ENCODE measurements at regions not wholly inside any gene's neighbourhood (a gene's known extent, or its start where the extent isn't known, plus 50 kb on each side); places are given as distances from the start of the nearest gene placed in this dataset.

DNA sequence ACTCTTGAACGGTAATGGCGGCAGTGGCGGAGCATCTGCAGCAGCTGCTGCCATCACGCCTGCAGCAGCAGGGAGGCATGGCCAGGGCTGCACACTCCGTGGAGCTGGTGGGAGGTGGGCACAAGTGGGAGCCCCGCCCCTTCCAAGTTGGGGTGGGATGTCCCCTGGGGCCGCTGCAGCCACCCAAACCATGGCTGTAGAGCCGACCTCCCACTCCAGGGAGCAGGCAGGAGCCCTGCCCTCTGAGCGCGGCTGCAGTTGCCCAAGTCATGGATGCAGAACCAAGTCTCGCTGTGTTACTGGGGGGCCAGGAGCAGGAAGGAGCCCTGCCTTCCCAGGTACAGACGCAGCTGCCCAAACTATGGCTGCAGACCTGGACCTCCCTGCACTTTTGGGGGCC lies 215.3 kb upstream of the VLDLR start:
- Histone ChIP-seq H3K9me3 (ENCODE audit: control insufficient read depth, insufficient read depth, low read length) (0 out of 2 replicates have a peak, but pooled peaks cover 1% of the 10 kb centered on the region), H3K4me3 (ENCODE audit: low read length) (no peak overlapping the region), H3K36me3 (ENCODE audit: control insufficient read depth, insufficient read depth, low read length) (no peaks in the 10 kb centered on the region), H3K4me1 (ENCODE audit: control insufficient read depth, insufficient read depth, low read length) (no peaks in the 10 kb centered on the region; the same call in 1 of the 2 replicates), H3K27me3 (ENCODE audit: control insufficient read depth, insufficient read depth, low read length) (no peaks in the 10 kb centered on the region), H3K27ac (ENCODE audit: low read length) (no peak overlapping the region)
- no peak for DNase-seq (ENCODE audit: low read depth, low spot score)
- no CpG with 5 or more reads among the region's 12 CpGs for WGBS (ENCODE audit: insufficient coverage, insufficient read length)

DNA sequence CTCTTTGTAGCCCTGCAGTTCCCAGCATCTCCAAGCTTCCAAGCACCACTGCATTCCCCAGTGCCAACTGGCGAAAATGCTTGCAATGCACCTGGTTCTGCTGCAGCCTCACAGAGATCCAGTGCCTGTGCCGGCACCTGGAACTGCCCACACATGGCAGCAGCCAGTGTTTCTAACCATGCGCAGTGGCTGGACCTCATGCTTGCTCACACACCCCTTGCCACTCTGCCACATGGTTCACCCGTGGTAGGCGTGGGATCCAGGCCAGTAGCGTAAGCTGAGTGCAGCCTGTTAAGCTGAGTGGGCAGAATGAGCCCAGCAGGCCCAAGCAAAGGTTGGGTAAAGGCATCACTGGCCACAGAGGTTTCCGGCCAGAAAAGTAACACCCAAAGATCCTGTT lies 214.1 kb upstream of the VLDLR start:
- H3K27ac ChIP-seq (ENCODE audit: low read length): no peak overlapping the region
- DNase-seq (ENCODE audit: low read depth, low spot score): no peak
- no CpG with 5 or more reads among the region's 7 CpGs for WGBS (ENCODE audit: insufficient coverage, insufficient read length)
- H3K9me3 ChIP-seq (ENCODE audit: control insufficient read depth, insufficient read depth, low read length): 0 out of 2 replicates have a peak, but pooled peaks cover 1% of the 10 kb centered on the region
- H3K27me3 ChIP-seq (ENCODE audit: control insufficient read depth, insufficient read depth, low read length): no peaks in the 10 kb centered on the region
- no peaks in the 10 kb centered on the region; the same call in 1 of the 2 replicates for H3K4me1 ChIP-seq (ENCODE audit: control insufficient read depth, insufficient read depth, low read length)
- no peaks in the 10 kb centered on the region for H3K36me3 ChIP-seq (ENCODE audit: control insufficient read depth, insufficient read depth, low read length)
- H3K4me3 ChIP-seq (ENCODE audit: low read length): no peak overlapping the region

DNA sequence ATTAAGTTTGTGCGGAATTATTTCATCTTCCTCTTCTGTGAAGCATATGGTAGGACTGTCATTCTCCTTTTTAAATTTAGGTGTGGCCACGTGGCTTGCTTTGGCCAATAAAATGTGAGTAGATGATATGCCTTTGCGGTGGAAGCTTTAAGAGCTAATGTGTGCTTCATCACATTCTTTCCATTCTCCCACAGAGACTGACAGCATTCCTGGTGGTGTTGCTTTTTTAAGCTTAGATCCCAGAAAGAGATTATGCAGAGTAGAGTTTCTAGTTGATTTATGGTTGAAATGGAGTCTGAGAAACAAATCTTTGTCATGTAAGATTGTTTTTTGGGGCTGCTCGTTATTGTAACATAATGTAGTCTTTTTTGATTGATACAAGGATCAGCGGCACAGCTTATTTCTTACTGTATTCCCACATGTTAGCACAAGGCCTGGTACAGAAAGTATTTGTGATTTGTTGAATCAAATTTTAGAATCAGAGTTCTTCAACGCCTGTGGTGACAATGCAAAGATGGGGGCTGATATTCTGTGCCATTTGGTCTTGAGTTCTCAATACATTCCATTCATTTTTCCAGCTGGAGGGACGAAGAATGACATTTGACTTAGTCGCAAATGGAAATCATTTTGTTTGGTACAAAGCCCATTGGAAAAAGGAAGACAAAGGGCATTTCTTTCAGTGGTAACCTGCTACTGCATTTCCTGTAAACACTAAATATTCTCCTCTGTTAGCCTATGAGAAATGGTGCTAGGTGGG lies 209.9 kb upstream of the VLDLR start:
- DNase-seq (ENCODE audit: low read depth, low spot score): no peak
- WGBS (ENCODE audit: insufficient coverage, insufficient read length): no CpG with 5 or more reads among the region's 8 CpGs

DNA sequence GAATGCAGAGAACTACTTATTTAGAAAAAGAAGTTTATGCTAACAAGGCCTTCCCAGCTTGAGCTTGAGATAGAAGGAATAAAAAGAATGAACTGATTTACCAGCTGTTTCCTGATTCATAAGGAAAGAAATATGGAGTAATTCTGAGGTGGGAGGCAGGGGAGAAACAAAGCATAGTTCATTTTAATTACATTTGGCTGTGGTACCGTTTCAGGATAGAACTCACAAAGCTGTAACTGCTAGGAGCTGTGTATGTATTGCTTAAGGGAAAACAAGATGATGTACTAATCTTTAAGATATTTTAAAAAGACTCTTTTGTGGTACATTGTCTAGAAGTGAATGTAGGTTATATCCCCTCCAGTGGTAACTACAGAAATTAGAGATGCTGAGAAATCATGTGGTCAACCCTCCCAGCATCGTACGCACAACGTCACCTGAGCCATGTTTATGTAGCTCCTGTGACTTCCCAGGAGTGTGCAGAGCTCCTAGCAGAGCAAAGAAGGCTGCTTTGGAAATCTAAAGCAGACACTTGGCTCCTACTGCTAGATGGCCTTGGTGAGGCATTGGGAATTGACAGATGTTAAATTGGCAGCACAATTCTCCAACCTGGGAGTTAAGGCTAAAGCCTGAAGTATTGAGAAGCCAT lies 208.3 kb upstream of the VLDLR start:
- Histone ChIP-seq H3K4me3 (ENCODE audit: low read length) (no peak overlapping the region), H3K9me3 (ENCODE audit: control insufficient read depth, insufficient read depth, low read length) (no peaks in the 10 kb centered on the region), H3K27ac (ENCODE audit: low read length) (no peak overlapping the region), H3K27me3 (ENCODE audit: control insufficient read depth, insufficient read depth, low read length) (no peaks in the 10 kb centered on the region), H3K36me3 (ENCODE audit: control insufficient read depth, insufficient read depth, low read length) (no peaks in the 10 kb centered on the region), H3K4me1 (ENCODE audit: control insufficient read depth, insufficient read depth, low read length) (no peaks in the 10 kb centered on the region)
- no peak for DNase-seq (ENCODE audit: low read depth, low spot score)
- WGBS (ENCODE audit: insufficient coverage, insufficient read length): no CpG with 5 or more reads among the region's 4 CpGs

More for the DNA sequence above, 209.9 kb upstream of the VLDLR start:
- no peaks in the 10 kb centered on the region for H3K36me3 ChIP-seq (ENCODE audit: control insufficient read depth, insufficient read depth, low read length)
- H3K27ac ChIP-seq (ENCODE audit: low read length): no peak overlapping the region
- no peaks in the 10 kb centered on the region for H3K4me1 ChIP-seq (ENCODE audit: control insufficient read depth, insufficient read depth, low read length)
- no peaks in the 10 kb centered on the region for H3K9me3 ChIP-seq (ENCODE audit: control insufficient read depth, insufficient read depth, low read length)
- no peaks in the 10 kb centered on the region for H3K27me3 ChIP-seq (ENCODE audit: control insufficient read depth, insufficient read depth, low read length)
- no peak overlapping the region for H3K4me3 ChIP-seq (ENCODE audit: low read length)

DNA sequence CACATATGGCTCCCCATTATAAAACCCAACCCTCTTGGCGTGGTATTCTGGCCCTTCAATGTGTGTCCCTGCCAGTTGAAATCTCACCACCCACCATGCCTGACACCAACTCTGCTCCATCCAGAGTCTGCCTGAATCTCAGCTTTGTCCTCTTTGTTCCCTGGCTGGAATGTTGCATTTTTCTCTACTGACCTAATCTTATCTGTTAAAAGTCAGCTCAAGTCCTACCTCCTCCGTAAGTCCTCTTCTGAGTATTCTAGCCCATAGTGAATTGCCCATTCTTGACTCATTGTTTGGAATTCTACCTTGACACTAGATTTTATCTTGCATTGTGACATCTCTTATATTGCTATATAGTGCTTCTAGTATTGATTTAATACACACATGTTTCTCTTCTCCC lies 207.1 kb upstream of the VLDLR start:
- H3K4me3 ChIP-seq (ENCODE audit: low read length): no peak overlapping the region
- no CpG with 5 or more reads among the region's 2 CpGs for WGBS (ENCODE audit: insufficient coverage, insufficient read length)
- no peaks in the 10 kb centered on the region for H3K36me3 ChIP-seq (ENCODE audit: control insufficient read depth, insufficient read depth, low read length)
- no peaks in the 10 kb centered on the region for H3K9me3 ChIP-seq (ENCODE audit: control insufficient read depth, insufficient read depth, low read length)
- no peaks in the 10 kb centered on the region; the same call in 1 of the 2 replicates for H3K4me1 ChIP-seq (ENCODE audit: control insufficient read depth, insufficient read depth, low read length)
- DNase-seq (ENCODE audit: low read depth, low spot score): no peak
- no peak overlapping the region for H3K27ac ChIP-seq (ENCODE audit: low read length)
- no peaks in the 10 kb centered on the region for H3K27me3 ChIP-seq (ENCODE audit: control insufficient read depth, insufficient read depth, low read length)

DNA sequence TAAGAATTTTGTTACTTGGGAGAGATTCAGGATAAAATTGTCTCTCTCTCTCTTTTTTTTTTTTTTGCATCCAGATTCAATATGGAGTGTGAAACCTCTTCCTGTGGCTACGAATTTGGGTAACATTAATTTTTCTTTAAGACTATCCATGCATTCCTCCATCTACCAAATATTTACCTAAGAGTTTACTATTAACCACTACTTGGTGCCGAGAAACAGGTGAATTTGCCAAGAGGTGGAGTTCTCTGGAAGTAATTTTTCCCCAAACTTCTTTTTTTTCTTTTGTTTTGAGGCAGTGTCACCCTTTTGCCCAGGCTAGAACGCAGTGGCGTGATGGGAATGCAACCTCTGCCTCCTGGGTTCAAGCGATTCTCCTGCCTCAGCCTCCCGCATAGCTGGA lies 206.3 kb upstream of the VLDLR start:
- no peak overlapping the region for H3K4me3 ChIP-seq (ENCODE audit: low read length)
- no peaks in the 10 kb centered on the region; the same call in 1 of the 2 replicates for H3K4me1 ChIP-seq (ENCODE audit: control insufficient read depth, insufficient read depth, low read length)
- DNase-seq (ENCODE audit: low read depth, low spot score): no peak
- H3K27me3 ChIP-seq (ENCODE audit: control insufficient read depth, insufficient read depth, low read length): no peaks in the 10 kb centered on the region
- no peak overlapping the region for H3K27ac ChIP-seq (ENCODE audit: low read length)
- no CpG with 5 or more reads among the region's 6 CpGs for WGBS (ENCODE audit: insufficient coverage, insufficient read length)
- no peaks in the 10 kb centered on the region for H3K9me3 ChIP-seq (ENCODE audit: control insufficient read depth, insufficient read depth, low read length)
- no peaks in the 10 kb centered on the region for H3K36me3 ChIP-seq (ENCODE audit: control insufficient read depth, insufficient read depth, low read length)

DNA sequence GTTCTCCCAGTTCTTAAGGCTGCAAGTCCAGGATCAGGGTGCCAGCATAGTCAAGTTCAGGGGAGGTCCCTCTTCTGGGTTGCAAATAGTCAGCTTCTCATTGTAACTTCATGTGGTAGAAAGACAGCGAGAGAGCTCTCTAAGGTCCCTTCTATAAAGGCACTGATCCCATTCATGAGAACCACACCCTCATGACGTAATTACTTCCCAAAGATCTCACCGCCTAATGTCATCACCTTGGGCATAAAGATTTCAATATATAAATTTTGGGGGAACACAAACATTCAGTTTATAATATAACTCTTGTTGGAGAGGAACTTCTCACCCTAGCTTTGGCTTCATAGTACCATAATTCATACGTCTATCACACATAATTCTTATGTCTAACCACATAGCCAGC lies 203.9 kb upstream of the VLDLR start:
- H3K36me3 ChIP-seq (ENCODE audit: control insufficient read depth, insufficient read depth, low read length): no peaks in the 10 kb centered on the region
- no peak for DNase-seq (ENCODE audit: low read depth, low spot score)
- no CpG with 5 or more reads among the region's 4 CpGs for WGBS (ENCODE audit: insufficient coverage, insufficient read length)
- H3K4me3 ChIP-seq (ENCODE audit: low read length): no peak overlapping the region
- H3K27ac ChIP-seq (ENCODE audit: low read length): no peak overlapping the region
- H3K9me3 ChIP-seq (ENCODE audit: control insufficient read depth, insufficient read depth, low read length): no peaks in the 10 kb centered on the region
- H3K4me1 ChIP-seq (ENCODE audit: control insufficient read depth, insufficient read depth, low read length): peaks cover 4% of the 10 kb centered on the region; the same call in 1 of the 2 replicates
- no peaks in the 10 kb centered on the region for H3K27me3 ChIP-seq (ENCODE audit: control insufficient read depth, insufficient read depth, low read length)

DNA sequence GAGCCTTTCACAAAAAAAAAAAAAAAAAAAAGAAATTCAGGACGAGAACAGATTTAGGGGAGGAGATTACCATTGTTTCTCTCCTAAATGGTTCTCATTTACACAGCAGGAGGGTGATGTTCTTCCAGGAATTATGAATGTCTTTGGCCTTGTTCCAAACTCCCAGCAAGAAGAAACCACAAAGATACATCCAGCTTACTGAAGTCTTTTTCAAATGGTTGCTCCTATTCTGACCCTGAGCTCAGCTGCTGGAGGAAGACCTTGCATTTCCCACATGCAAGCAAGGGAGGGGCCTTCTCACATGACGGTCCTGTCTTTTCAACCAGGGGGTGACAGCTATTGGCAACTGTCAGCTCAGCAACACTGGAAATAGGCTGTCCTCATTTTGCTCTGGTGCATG lies 203.0 kb upstream of the VLDLR start:
- H3K9me3 ChIP-seq (ENCODE audit: control insufficient read depth, insufficient read depth, low read length): no peaks in the 10 kb centered on the region
- DNase-seq (ENCODE audit: low read depth, low spot score): no peak
- no peaks in the 10 kb centered on the region for H3K27me3 ChIP-seq (ENCODE audit: control insufficient read depth, insufficient read depth, low read length)
- WGBS (ENCODE audit: insufficient coverage, insufficient read length): no CpG with 5 or more reads among the region's 2 CpGs
- peaks cover 4% of the 10 kb centered on the region; the same call in 1 of the 2 replicates for H3K4me1 ChIP-seq (ENCODE audit: control insufficient read depth, insufficient read depth, low read length)
- H3K36me3 ChIP-seq (ENCODE audit: control insufficient read depth, insufficient read depth, low read length): no peaks in the 10 kb centered on the region
- no peak overlapping the region for H3K4me3 ChIP-seq (ENCODE audit: low read length)
- no peak overlapping the region for H3K27ac ChIP-seq (ENCODE audit: low read length)

DNA sequence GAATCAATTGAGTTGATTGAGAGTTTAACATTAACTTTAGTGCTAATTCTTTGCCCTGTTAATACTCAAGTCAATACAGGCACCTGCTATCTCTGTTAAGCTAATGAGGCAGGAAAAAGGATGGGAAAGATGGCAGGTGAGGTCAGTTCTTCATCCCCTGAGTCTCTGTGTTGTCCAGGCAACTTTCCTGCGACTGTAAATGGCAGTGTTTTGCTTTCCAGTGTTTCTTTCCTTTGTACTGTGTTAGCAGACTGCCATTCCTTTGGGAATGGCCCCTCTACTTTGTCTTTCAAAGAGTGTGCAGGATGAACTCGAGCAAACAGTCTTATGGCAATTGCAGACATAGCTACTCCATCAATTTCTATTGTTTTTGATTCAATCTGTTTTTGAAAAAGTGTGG lies 202.2 kb upstream of the VLDLR start:
- Histone ChIP-seq H3K36me3 (ENCODE audit: control insufficient read depth, insufficient read depth, low read length) (no peaks in the 10 kb centered on the region), H3K4me1 (ENCODE audit: control insufficient read depth, insufficient read depth, low read length) (peaks cover 4% of the 10 kb centered on the region; the same call in 1 of the 2 replicates), H3K27ac (ENCODE audit: low read length) (no peak overlapping the region), H3K4me3 (ENCODE audit: low read length) (no peak overlapping the region), H3K27me3 (ENCODE audit: control insufficient read depth, insufficient read depth, low read length) (no peaks in the 10 kb centered on the region), H3K9me3 (ENCODE audit: control insufficient read depth, insufficient read depth, low read length) (no peaks in the 10 kb centered on the region)
- no CpG with 5 or more reads among the region's 2 CpGs for WGBS (ENCODE audit: insufficient coverage, insufficient read length)
- DNase-seq (ENCODE audit: low read depth, low spot score): no peak

DNA sequence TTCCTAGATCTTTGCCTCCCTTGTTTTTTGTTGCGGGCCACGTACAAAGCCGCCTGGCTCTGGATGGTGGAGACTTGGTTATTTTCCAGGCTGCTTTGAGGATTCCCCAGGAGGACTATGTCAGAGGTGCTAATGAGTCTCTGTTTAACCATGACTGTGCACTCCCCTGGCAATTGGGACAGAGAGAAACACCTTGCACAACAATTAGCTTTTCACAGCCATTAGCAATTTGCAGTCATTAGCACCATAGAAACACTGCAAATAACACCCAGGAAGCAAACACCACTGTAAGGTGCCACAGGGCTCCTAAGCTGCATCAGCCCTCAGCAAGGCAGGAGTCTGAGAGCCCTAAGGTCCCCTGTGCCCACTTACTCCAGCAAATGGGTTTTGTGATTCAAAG lies 201.0 kb upstream of the VLDLR start:
- no peak overlapping the region for H3K27ac ChIP-seq (ENCODE audit: low read length)

More for the DNA sequence above, 201.0 kb upstream of the VLDLR start:
- no peak for DNase-seq (ENCODE audit: low read depth, low spot score)
- Histone ChIP-seq H3K4me3 (ENCODE audit: low read length) (no peak overlapping the region), H3K36me3 (ENCODE audit: control insufficient read depth, insufficient read depth, low read length) (no peaks in the 10 kb centered on the region), H3K27me3 (ENCODE audit: control insufficient read depth, insufficient read depth, low read length) (no peaks in the 10 kb centered on the region), H3K9me3 (ENCODE audit: control insufficient read depth, insufficient read depth, low read length) (no peaks in the 10 kb centered on the region), H3K4me1 (ENCODE audit: control insufficient read depth, insufficient read depth, low read length) (peaks cover 4% of the 10 kb centered on the region; the same call in 1 of the 2 replicates)
- WGBS (ENCODE audit: insufficient coverage, insufficient read length): no CpG with 5 or more reads among the region's 3 CpGs
